GM20000 (cell line): ENCODE measurements at regions not wholly inside any gene's neighbourhood (a gene's known extent, or its start where the extent isn't known, plus 50 kb on each side); places are given as distances from the start of the nearest gene placed in this dataset.
"Not testable (repeated sequence)": the region's sequence is repeated elsewhere in the genome, so short reads cannot be mapped to it uniquely, and the experiment has no call there.

ENCODE experiments used
- DNase-seq: peaks from one replicate; pipeline ENCODE4 v3.0.0; 2012; ENCODE audit warnings: low spot score
- TF ChIP-seq, protein P1 (sequence below): IDR thresholded peaks from 2 replicates; pipeline ENCODE4 v1.5.1; 2012; ENCODE audit warnings: mild to moderate bottlenecking, control low read depth; ENCODE audit errors: extremely low read depth, missing control alignments

DNA sequence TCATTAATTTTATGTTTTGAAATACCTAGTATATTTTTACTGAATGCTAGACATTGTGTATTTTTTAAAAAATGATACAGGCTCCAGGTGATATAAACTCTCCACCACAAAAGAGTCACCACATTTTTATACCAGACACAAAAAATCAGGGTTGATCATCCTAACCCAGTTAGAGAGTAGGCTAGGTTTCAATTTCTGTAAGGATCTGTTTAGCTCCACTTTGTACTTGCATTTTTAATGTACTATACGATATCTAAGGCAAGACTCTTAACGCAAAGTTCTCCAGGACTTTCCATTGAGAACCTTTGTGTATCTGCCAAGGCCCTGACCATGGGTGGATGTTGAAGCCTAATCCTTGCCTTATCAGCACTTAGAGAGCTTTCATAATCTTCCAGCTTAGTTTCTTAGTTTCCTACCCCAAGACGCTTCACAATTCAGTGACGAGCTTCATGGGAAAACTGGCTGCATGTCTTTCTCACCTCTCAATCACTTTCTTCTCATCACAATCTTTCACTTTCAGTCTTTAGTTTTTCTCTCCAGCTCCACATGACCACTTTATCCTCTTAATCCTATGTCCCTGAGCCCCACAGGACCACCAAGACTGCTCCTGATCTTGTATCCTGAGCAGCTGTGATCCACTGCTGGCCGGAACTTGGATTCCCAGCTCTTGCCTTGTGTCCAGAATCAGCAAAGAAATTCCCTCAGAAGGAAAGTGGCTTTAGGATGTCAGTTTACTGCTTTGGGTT lies 635.8 kb downstream of the RNF144A start:
- TF ChIP-seq, protein P1, sequence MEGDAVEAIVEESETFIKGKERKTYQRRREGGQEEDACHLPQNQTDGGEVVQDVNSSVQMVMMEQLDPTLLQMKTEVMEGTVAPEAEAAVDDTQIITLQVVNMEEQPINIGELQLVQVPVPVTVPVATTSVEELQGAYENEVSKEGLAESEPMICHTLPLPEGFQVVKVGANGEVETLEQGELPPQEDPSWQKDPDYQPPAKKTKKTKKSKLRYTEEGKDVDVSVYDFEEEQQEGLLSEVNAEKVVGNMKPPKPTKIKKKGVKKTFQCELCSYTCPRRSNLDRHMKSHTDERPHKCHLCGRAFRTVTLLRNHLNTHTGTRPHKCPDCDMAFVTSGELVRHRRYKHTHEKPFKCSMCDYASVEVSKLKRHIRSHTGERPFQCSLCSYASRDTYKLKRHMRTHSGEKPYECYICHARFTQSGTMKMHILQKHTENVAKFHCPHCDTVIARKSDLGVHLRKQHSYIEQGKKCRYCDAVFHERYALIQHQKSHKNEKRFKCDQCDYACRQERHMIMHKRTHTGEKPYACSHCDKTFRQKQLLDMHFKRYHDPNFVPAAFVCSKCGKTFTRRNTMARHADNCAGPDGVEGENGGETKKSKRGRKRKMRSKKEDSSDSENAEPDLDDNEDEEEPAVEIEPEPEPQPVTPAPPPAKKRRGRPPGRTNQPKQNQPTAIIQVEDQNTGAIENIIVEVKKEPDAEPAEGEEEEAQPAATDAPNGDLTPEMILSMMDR = no peak
- no peak for DNase-seq

DNA sequence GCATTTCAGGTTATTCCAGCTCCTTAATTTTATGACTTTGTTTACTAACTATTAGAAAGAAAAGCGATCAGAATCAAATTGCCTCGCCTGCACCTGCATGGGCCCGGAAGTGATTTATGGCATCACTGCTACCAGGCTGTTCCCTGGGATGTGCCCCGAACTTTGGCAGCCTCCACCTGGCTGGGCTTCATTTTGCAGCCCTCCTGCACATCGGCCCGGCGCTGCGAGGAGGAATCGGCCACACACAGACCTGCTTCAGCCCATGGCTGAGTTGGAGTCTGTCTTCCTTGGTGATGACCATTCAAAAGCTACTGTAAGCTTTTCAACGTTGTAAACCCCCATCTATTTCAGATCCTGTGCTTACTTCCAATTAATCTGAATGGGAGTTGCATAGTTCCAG lies 638.0 kb downstream of the RNF144A start:
- DNase-seq = no peak
- TF ChIP-seq, protein P1 = no peak

DNA sequence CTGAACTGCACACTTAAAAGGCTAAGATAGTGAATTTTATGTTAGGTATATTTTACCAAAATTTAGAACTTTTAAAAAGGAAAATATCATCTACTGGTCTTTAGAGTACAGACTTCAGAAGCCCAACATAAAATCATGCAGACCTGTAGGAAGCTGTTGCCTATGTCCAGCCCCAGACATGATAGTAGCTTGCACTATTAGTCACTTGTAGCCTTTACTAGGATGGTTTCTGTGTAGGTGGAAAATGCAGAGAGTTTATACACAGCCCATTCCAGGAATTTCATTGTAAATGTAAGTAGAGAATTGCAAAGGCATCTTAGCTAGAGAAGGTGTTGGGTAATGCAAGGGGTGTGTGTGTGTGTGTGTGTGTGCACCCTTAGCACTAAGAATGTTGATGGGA lies 640.2 kb downstream of the RNF144A start:
- DNase-seq = no peak

DNA sequence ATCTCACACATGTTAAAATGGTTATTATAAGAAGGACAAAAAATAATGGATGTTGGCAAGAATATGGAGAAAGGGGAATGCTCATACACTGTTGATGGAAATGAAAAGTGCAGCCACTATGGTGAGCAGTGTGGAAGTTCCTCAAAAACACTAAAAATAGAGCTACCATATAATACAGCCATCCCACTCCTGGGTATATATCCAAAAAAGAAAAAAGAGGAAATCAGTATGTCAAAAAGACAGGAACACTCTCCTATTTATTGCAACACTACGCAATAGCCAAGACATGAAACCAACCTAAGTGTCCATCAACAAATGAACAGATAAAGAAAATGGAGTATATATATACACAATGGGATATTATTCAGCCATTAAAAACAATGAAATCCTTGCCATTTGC lies 642.6 kb downstream of the RNF144A start:
- DNase-seq = no peak
- TF ChIP-seq, protein P1 = no peak

More for the DNA sequence above, 640.2 kb downstream of the RNF144A start:
- TF ChIP-seq, protein P1 = no peak

DNA sequence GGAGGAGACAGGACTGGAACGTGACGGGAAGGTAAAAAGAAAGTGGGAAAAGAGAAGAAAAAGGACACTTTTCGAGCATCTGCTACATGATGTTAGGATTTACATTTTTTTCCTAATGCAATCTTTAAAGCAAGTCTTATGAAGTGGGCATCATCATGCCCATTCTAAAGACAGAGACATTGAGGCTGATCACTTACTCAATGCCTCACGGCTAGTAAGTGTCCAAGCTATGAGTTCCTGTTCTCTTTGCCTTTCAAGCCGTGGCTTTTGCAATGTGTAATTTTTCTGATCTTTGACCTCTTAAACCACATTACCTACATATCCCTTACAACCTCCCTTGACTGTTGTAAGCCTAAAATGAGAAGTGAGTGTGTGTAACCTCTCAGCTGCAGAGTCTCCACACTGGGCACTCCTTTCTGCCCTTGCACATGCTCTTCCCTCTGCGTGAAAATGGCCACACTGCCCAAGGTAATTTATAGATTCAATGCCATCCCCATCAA lies 649.2 kb downstream of the RNF144A start:
- TF ChIP-seq, protein P1 = no peak

DNA sequence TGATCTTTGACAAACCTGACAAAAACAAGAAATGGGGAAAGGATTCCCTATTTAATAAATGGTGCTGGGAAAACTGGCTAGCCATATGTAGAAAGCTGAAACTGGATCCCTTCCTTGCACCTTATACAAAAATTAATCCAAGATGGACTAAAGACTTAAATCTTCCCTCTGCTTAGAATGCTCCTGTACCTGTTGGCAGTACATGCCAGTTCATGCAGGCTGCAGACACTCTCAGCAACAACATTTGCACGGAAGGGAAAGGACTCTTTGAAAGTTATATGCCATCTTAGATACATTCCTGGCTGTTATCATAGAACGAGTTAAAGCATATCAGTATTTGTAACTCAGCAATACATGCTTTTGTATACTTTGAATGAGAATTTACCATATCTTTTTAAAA lies 649.9 kb downstream of the RNF144A start:
- DNase-seq = not testable (repeated sequence)

More for the DNA sequence above, 649.2 kb downstream of the RNF144A start:
- no peak for DNase-seq

DNA sequence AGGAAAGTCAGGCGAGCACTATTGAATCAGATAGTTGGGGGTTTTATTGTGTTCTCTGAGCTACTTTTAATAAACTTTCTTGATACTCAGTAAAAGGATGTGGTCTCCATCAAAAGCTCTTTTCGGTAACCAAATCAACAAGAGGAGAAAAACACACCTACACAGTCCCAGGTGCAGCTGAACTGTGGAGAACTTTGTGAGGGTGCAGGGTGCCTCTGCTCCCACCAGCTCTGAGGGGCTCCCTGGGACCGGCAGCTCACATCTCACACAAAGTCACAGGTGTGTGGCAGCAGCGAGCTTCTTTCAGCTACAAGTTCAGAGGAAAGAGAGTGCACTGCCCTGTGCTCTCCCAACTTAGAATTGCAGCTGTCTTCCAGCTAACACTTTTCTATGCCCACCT lies 650.4 kb downstream of the RNF144A start:
- TF ChIP-seq, protein P1 = no peak
- peak; percentile 16 for DNase-seq

DNA sequence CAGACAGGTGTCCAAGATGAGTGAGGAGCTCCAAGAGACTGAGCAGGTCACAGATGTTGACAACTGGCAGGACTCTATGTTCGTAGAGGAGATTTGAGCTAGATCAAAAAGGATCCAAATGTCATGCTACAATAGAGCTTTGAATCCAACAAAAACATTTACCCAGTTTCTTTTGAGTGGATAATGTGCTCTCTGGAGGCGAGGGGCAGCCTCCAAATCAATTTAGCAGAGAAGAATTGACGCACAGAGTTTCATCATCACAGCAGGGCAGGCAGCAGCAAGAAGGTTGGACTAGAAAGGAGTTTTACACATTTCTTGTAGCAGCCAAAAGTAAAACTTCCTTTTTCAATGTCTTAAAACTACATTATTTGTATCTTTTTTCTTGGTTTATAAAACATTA lies 653.0 kb downstream of the RNF144A start:
- no peak for DNase-seq
- TF ChIP-seq, protein P1 = no peak
